HG03135 (cell line): ENCODE measurements at regions not wholly inside any gene's neighbourhood (a gene's known extent, or its start where the extent isn't known, plus 50 kb on each side); places are given as distances from the start of the nearest gene placed in this dataset.

Experiments used
- ATAC-seq: cut with Tn5 transposase; IDR thresholded peaks from one replicate; pipeline ENCODE4 v1.9.1; 2021; ENCODE audit warnings: mild to moderate bottlenecking, moderate library complexity; ENCODE audit not compliant: unreplicated experiment

DNA sequence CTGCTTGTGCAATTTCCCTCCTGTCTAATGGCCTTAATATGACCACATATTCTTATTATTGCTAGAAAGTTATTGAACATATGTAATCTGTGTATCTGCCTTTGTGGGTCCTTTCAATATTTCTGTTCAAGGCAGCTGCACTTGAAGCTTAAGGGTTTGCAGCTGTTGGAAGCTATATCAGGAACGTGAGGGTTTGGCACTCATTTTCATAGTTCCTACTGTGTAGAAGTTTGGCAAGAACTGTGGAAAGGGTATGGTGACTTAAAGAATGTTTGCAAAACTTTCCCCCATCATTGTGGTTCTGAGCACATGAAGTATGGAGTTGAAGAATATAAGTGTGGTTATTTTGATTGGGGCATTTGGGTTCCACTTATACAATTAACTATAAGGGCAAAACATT lies 144.7 kb upstream of the SEMA3A start:
- no peak for ATAC-seq

DNA sequence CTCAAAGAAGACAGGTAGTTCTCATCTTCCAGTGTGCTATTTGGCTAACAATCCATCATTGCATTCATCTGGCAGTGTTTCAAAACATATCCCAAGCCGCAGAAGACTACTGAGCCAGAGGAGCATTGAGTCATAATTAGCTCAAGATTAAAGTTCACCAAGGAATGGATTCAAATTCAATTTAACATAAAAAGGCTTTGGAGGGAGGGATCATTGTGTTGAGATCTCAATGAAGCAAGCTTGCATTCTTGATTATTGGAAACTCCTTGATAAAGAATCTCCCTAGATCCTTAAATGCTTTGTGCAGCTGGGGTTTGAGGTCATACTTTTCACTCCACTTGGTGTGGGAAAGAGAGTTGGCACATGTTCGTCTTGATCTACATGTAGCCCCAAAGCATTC lies 142.8 kb upstream of the SEMA3A start:
- no peak for ATAC-seq

DNA sequence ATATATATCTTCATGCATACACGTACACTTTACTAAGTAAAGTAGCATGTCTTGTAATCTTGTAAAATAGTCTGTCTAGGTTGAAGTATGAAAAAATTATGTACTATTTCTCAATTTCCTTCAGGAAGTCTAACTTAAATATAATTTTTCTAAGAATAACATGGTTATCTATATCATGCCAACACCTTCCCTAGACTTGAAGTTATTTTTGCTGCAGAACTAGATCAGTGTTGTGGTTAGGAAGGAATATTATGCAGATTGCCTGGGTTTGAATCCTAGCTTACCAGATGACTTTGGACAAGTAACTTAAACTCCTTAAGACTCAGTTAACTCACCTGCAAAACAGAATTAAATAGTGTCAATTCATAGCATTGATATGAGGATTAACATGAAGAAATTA lies 142.2 kb upstream of the SEMA3A start:
- no peak for ATAC-seq

DNA sequence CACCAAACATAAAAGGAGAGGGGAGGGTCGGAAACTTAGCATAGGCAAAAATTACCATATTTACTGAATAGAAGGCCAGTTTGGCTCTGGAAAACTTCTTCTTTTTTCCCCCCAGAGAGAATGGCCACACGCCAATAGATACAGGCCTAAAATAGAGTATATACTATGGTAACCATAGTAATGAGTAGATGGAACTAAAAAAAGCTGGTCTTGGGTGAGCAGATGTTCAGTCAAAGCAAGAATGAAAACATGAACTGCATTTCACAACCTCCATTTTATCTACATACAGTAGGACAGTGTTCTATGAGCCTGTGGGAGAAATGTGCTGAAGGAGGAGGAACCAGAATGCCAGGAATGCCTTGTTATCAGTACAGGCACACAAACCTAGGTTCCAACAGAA lies 141.7 kb upstream of the SEMA3A start:
- peak; percentile 87 for ATAC-seq

DNA sequence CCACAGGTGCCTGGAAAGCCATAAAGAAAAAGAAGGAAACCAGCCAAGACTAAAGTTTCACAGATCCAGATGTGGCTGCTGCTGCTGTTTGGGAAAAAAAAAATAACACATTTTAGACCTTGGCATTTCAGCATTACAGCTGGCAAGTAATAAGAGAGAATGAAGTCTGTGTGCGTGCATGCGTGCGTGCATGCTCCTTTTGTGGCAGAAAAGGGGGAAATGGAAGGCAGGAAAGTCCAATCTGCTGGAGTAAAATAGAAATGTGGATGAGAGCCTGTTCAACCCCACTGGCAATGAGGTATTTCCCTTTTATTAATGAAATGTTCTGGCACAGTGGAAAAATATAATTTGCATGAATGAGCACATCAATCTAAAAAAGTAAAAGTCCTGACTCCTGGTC lies 137.0 kb upstream of the SEMA3A start:
- ATAC-seq = no peak

DNA sequence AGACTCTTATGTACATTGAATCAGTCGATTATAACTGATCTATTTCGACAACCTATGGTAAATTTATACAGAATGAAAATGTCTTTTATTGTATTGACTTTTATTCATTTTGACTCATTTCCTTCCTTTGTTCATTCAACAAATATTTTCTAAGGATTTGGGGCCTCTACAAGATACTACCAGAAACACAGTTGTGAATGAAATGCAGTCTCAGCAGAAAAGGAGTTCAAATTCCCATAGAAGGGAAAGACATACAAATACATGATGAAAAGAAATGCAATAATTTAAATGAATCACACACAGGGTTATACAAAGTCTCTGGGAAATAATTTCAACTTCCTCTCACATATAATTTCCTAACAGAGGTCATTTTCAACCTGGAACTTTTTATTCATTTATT lies 134.0 kb upstream of the SEMA3A start:
- ATAC-seq = no peak

GRCh38 chr7:84324136-84324630 lies 129.6 kb upstream of the SEMA3A start:
- no peak for ATAC-seq

DNA sequence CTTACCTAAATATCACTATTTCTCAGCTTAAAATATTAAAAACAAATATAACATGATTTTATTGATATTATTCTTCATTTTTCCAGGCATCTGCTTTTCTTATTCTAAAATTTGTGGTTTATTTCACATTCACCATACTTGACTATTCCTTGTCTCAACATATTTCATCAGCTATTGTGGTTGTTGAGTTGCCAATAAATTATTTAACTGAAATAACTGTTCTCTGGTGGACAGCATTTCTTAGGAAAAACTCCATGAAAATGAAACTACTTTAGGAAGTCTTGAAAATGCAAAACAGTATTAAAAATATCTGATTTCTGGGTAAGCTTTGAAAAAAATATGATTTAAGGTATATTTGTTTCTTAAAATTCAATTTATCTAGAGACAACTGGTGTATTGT lies 122.9 kb upstream of the SEMA3A start:
- ATAC-seq = no peak

DNA sequence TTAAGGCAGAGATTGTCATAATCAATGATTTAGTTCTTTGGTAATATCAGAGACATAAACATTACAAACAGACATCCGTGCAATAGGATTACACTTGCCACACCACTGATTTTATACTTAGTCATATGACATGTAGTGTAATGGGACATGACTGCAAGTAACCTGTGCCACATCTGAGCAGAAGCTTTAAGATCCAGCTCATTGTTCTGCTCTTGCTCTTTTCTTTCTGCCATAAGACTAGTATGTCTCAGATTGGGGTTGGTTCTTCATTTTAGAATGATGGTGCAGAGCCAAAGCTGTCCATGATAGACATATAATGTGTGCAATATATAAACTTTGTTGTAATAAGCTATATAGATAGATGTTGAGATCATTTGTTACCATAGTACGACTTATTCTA lies 119.7 kb upstream of the SEMA3A start:
- ATAC-seq = no peak

GRCh38 chr7:84304407-84304806 lies 109.8 kb upstream of the SEMA3A start:
- ATAC-seq = no peak

GRCh38 chr7:84302949-84303348 lies 108.4 kb upstream of the SEMA3A start:
- ATAC-seq = no peak

GRCh38 chr7:84297616-84298015 lies 103.0 kb upstream of the SEMA3A start:
- ATAC-seq = no peak

DNA sequence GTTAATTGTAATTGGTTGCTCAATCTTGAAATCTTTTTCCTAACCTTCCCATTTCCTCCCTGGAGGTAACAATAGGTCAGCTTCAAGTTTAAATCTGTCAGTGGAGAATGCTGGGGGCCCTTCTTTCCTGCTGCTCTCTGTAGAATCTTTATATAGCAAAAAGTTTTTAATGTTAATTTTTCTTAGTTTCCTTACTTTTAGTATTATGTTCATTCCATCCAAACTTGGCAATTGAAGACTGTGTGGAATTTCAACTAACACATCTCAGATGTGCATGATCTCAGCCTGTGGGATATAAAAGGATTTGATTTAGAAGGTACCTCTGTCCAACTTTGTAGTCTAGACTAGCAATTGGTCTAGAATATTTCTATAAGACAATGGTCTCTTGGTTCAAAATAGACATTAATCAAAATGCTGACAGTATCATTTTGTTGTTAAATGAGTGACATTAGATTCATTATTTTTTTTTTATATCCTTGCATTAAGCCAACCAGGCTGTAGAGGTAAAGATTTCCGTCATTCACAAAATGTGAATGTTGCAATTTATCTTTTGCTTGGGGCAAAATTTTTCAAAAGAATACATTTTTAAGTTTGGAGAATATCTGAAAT lies 100.4 kb upstream of the SEMA3A start:
- no peak for ATAC-seq

- no peak for ATAC-seq
Measured at GRCh38 chr7:84294391-84294790, 99.8 kb upstream of the SEMA3A start.

DNA sequence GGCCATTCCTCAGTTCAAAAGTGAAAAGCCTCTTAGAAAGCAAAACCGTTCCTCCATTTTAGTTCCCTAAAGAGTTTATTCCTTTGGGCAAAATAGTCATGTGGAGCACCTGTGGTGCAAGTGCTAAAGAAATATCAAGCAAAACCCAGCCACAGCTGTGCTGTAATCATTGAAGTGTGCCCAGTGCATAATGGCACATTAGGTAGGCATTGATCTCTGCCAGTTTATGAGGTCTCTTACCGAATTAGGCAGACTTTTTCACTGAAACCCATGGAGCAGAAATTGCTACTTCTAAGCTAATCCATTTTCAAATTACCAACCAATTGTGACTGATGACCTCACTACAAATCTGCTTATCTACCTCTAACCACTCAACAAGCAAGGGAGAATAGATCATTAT lies 97.2 kb upstream of the SEMA3A start:
- no peak for ATAC-seq

- no peak for ATAC-seq
Measured at GRCh38 chr7:84283798-84284197, 89.2 kb upstream of the SEMA3A start.

- no peak for ATAC-seq
Measured at GRCh38 chr7:84281518-84281917, 86.9 kb upstream of the SEMA3A start.

DNA sequence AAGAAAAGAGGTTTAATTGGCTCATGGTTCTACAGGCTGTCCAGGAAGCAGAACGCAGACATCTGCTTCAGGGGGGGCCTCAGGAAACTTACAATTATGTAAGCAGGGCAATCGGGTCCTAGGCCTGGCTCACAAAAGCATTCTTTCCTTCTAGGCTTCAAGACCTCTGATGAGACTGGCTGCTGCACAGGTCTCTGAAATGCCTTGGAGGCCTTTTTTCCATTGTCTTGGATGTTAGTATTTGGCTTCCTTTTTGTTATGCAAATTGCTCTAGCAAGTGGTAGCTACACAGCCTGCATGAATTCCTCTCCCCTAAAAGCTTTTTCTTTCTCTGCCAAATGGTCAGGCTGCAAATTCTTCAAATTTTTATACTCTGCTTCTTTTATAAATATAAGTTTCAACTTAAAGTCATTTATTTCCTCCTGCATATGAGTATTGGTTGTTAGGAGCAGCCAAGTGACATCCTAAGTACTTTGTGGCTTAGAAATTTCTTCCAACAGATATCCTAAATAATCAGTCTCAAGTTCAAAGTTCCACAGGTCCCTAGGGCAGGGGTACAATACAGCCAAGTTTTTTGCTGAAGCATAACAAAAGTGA lies 83.1 kb upstream of the SEMA3A start:
- ATAC-seq = no peak

GRCh38 chr7:84274029-84274638 lies 79.5 kb upstream of the SEMA3A start:
- ATAC-seq = no peak

DNA sequence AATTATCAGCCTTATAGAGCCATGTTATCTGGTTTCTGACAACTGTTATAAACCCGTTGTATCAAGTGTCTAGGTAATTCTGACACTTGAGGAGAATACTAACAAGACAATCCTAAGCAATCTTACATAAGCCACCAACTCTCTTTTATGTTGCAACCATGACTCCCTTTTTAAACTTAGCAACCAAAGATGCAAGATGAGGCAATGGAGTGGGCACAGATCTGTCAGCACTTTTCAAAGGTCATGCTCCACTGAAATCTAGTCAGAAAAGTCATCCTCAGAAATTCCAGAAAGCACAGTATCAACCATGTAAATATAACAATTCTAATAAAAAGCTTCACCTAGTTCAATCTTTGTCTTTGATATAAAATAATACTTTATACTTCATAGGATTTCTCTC lies 77.0 kb upstream of the SEMA3A start:
- no peak for ATAC-seq

DNA sequence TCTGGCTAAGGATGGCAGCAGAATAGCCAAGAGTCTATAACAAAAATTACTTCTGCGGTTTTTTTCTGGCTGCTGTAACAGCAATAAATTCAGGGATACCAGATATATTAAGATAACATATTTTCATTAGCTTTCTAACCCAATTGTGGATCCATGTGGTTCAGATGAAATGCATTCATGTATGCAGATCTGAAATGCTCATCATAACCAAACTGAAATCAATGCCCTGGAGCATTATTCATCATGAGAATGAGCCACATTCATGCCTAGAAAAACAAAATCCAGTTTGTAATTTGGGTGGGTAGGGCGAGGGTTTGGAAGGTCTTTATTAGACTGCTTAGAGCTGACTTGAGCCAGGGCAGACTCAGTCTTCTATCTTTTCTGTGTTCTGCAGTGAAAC lies 69.8 kb upstream of the SEMA3A start:
- no peak for ATAC-seq

DNA sequence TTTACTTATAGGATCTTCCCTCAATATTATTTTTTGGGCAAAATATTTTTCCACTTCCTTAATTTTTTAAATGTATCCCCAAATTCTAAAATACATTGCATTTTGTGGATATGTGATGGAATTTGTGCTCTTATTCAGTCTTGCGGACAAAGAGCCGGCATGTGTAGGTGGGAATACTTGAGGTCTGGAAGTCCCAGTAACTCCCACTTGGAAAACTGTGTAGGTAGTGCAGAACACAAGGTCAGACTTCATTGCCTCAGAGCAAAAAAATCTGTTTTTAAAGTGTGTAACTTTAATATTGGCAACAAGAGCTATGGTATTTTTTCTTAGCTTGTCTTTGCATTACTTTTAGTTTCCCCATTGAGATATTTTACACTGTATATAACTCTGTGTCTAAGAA lies 68.5 kb upstream of the SEMA3A start:
- ATAC-seq = no peak

DNA sequence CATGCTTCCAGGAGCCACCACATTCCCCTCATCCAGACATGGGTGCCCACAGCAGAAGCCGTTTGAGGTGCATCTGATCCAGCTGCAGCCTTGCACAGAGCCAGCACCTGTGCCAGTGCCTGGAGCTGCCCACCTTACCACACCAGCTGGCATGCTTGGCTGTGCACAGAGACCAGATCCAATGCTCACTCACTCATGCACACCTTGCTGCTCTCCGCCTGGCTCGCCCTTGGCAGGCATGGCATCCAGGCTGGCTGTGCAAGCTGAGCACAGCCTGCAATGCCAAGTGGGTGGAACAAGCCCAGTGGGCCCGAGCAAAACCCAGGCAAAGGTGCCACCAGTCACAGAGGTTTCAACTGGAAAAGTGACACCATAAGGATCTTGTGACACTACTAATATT lies 66.9 kb upstream of the SEMA3A start:
- ATAC-seq = no peak
